Pancreas (tissue), 10 donors: ENCODE measurements at regions not wholly inside any gene's neighbourhood (a gene's known extent, or its start where the extent isn't known, plus 50 kb on each side); places are given as distances from the start of the nearest gene placed in this dataset.

Experiments used
- ATAC-seq, 4 donors: fragments of 200-7000 bp; cut with Tn5 transposase; one replicate each; pipeline versions ENCODE4 v1.8.0 to v1.9.1; 2020; ENCODE audit warnings: mild to moderate bottlenecking in 4 of 4, moderate library complexity in 4 of 4
- DNase-seq, 6 donors: peaks; one replicate each; pipeline ENCODE4 v3.0.0-alpha.2; 2020
- FAIRE-seq: peaks from 2 replicates; lab custom pipeline; 2012; peaks lifted over from hg19 to GRCh38; lab: Jason Lieb, UNC
- H3K27ac ChIP-seq, 4 donors: fragments of 200-600 bp; sonication (generic); 1 replicate in 3 of 4; 2 replicates in 1 of 4; pipeline versions ENCODE4 v1.5.0 to v1.8.0; 2020
- H3K27me3 ChIP-seq, 4 donors: fragments of 200-600 bp; one replicate each; pipeline ENCODE4 v1.8.0; 2021
- H3K36me3 ChIP-seq, 3 donors: fragments of 200-600 bp; sonication (generic) in 1 of 3; one replicate each; pipeline versions ENCODE4 v1.5.0 to v1.8.0; 2020 to 2021
- H3K4me1 ChIP-seq, 3 donors: fragments of 200-600 bp; one replicate each; pipeline ENCODE4 v1.8.0; 2021
- H3K4me3 ChIP-seq, 4 donors: fragments of 200-600 bp; sonication (generic) in 2 of 4; one replicate each; pipeline versions ENCODE4 v1.5.0 to v1.8.0; 2020 to 2021
- H3K9me3 ChIP-seq, 4 donors: fragments of 200-600 bp; one replicate each; pipeline ENCODE4 v1.8.0; 2021
- WGBS, 2 donors: extraction: QIAGEN DNeasy Blood & Tissue Kit; methylation state at CpG; one replicate each; pipeline ENCODE4 v1.1.7; 2013; 5-methylcytosine and 5-hydroxymethylcytosine counted together
- intact Hi-C, 3 donors: fragments of 100-400 bp; cut with DNase I; formaldehyde crosslinking; loops; one replicate each; pipeline versions ENCODE4 v1.11.1 to v1.14.2; 2022
- TF ChIP-seq, protein P1 (sequence below), 4 donors: fragments of 200-600 bp; sonication (generic) in 3 of 4; IDR thresholded peaks; one replicate each; pipeline versions ENCODE4 v1.5.0 to v1.8.0; 2021; ENCODE audit warnings: antibody characterized with exemption in 4 of 4
- donor health status: healthy with polysubstance abuse.
- donor health status: DM: no; HTN: no; CAD: no; lungs with moderate emphysema.
- donor health status: DM: no; HTN: no; CAD: no.
- donor health status: control.
- donor health status: control.
- donor health status: Bipolar disorder and iron deficiency.
- donor health status: DM: yes; HTN: yes; CAD: no.
- donor health status: DM: no; HTN: no; CAD: no.
- donor health status: DM: no; HTN: no; CAD: no.
- donor health status: DM: yes; HTN: yes; CAD: no.

DNA sequence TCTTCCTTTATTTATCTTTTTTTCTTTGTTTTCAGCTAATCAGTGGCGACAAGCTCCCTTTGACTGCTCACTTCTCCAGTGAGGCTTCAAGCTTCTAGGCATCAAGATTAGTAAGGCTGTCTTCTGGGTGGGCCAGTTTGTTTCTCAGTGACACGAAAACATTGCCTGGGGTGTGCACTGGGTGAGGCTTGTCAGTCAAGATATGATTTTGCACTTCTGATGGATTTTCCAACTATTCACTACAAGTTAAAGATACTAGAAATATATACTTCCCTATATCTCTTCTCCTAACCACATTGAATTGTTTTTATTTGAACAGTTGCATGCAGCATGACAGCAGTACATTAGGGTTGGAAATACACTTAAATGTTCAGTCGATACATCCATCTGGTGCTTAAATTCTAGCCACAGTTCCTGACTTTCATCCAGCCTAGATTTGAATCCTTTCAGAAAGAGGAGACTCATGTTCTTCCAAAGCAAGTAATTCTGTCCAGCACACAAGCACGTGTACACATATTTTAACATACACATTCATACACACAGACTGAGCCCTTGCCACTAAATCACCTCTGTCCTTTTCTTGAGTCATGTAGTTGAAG lies 275.6 kb upstream of the NOVA1 start:
- DNase-seq: no peak
- ATAC-seq: peak in 2 of 4 donors; percentile 6 to 10
- Histone ChIP-seq H3K27ac (peak overlapping the region in 2 of 4 donors; percentile 45 to 66), H3K4me3 (peak overlapping the region in 1 of 4 donors; percentile 25), H3K4me1 (peaks cover 0 to 11% (median 3%) of the 10 kb centered on the region in 3 donors), H3K36me3 (no peaks in the 10 kb centered on the region), H3K9me3 (no peaks in the 10 kb centered on the region), H3K27me3 (no peaks in the 10 kb centered on the region)
- TF ChIP-seq, protein P1, sequence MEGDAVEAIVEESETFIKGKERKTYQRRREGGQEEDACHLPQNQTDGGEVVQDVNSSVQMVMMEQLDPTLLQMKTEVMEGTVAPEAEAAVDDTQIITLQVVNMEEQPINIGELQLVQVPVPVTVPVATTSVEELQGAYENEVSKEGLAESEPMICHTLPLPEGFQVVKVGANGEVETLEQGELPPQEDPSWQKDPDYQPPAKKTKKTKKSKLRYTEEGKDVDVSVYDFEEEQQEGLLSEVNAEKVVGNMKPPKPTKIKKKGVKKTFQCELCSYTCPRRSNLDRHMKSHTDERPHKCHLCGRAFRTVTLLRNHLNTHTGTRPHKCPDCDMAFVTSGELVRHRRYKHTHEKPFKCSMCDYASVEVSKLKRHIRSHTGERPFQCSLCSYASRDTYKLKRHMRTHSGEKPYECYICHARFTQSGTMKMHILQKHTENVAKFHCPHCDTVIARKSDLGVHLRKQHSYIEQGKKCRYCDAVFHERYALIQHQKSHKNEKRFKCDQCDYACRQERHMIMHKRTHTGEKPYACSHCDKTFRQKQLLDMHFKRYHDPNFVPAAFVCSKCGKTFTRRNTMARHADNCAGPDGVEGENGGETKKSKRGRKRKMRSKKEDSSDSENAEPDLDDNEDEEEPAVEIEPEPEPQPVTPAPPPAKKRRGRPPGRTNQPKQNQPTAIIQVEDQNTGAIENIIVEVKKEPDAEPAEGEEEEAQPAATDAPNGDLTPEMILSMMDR (IDR thresholded peaks at IDR 0.05): no peak
- no peak for FAIRE-seq
- intact Hi-C loops: no loop called here
- WGBS, 2 donors: 58 to 59% methylated on average over 4 of the region's 4 CpGs

DNA sequence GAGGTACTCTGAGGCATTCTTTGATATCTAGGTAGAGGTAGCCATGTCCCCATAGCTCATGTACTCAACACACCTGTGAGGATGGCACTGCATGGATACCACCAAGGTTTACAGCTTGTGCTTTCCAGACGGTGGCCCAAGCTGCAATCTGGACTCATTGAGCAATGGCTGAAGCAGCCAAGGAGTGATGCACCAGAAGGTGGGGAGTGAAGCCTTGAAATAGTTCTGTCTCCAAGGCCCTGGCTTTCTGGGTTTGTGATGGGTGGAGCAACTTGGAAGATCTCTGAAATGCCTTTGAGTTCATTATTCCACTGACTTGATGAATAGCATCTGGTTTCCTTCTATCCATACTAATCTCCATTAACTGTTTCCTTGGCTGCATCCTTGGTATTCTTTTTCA lies 290.0 kb upstream of the NOVA1 start:
- 75 to 92% methylated on average over 1 of the region's 1 CpG for WGBS, 2 donors
- no peak for DNase-seq
- TF ChIP-seq, protein P1 (IDR thresholded peaks at IDR 0.05): no peak

DNA sequence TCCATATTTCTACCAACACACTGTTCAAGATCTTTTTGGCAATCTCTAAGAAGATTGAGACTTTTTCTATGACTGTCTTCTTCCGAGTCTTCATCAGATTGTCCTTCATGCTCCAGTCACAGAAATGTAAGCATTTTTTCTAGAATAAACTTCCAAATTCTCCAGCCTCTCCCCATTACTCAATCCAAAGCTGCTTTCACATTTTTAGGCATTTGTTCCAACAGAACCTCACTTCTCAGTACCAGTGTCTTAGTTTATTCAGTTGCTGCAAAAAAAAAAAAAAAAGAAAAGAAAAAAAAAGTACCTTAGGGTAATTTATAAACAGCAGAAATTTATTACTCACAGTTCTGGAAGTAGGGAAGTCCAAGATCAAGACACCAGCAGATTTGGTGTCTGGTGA lies 290.8 kb upstream of the NOVA1 start:
- TF ChIP-seq, protein P1 (IDR thresholded peaks at IDR 0.05): no peak
- no peak for FAIRE-seq
- Histone ChIP-seq H3K4me1 (no peaks in the 10 kb centered on the region), H3K36me3 (no peaks in the 10 kb centered on the region), H3K9me3 (no peaks in the 10 kb centered on the region), H3K4me3 (no peak overlapping the region), H3K27me3 (no peaks in the 10 kb centered on the region), H3K27ac (no peak overlapping the region)
- intact Hi-C loops: no loop called here
- no peak for DNase-seq
- 88 to 89% methylated on average over 1 of the region's 1 CpG for WGBS, 2 donors
- no peak for ATAC-seq

More for the DNA sequence above, 290.0 kb upstream of the NOVA1 start:
- Histone ChIP-seq H3K9me3 (no peaks in the 10 kb centered on the region), H3K4me3 (no peak overlapping the region), H3K4me1 (no peaks in the 10 kb centered on the region), H3K27ac (no peak overlapping the region), H3K36me3 (no peaks in the 10 kb centered on the region), H3K27me3 (no peaks in the 10 kb centered on the region)
- intact Hi-C loops: no loop called here
- ATAC-seq (no peak), FAIRE-seq (no peak)

DNA sequence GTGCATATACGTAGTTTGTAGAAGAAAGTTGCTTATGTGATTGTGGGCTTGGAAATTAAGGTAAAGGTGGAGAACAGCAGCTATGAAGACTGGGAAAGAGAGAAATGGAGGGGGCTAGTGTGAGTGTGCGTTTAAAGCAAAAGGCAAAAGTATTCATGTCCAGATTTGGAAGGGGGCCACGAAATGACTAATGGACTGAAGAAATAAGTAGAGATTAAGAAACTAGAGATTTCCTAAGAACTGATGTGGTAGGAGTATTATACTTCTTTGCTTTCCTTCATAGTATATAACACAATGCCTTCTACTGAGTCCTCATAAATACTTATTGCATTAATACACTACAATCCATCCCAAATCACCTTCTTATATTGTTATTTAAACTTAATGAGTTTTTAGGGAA lies 298.6 kb upstream of the NOVA1 start:
- WGBS, 2 donors: 68 to 78% methylated on average over 3 of the region's 3 CpGs
- intact Hi-C loops: no loop called here
- Histone ChIP-seq H3K36me3 (no peaks in the 10 kb centered on the region), H3K27me3 (no peaks in the 10 kb centered on the region), H3K4me3 (no peak overlapping the region), H3K27ac (no peak overlapping the region), H3K9me3 (no peaks in the 10 kb centered on the region), H3K4me1 (no peaks in the 10 kb centered on the region)
- FAIRE-seq: no peak
- DNase-seq: no peak
- no peak for ATAC-seq
- TF ChIP-seq, protein P1 (IDR thresholded peaks at IDR 0.05): no peak

DNA sequence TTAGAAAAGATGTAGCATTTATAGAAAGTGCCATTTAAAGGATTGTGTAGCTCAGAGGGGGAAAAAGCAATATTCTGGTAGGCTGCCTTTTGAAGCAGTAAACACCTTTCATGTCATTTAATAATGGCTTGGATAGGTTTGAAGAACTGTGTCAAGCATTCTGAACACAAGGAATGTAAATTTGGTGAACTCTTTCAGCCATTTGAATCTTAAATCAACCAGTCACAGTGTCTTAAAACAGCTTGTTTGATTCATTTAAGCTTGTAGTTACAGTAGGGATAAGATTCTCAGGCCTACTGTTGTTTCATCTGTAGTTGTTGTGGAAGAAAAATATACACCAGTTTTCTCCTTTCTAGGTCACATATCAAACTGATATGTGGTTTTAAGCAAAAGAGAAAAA lies 299.4 kb upstream of the NOVA1 start:
- TF ChIP-seq, protein P1 (IDR thresholded peaks at IDR 0.05): no peak
- Histone ChIP-seq H3K9me3 (no peaks in the 10 kb centered on the region), H3K4me1 (no peaks in the 10 kb centered on the region), H3K4me3 (no peak overlapping the region), H3K36me3 (no peaks in the 10 kb centered on the region), H3K27me3 (no peaks in the 10 kb centered on the region), H3K27ac (no peak overlapping the region)
- no peak for ATAC-seq
- intact Hi-C loops: no loop called here
- no peak for DNase-seq
- FAIRE-seq: no peak
